SK-N-SH treated with all-trans-retinoic acid at 6 μM for 48 hours (cell line): ENCODE measurements at regions not wholly inside any gene's neighbourhood (a gene's known extent, or its start where the extent isn't known, plus 50 kb on each side); places are given as distances from the start of the nearest gene placed in this dataset.

Experiments used
- ARNTL ChIP-seq: fragments of 450-650 bp; formaldehyde crosslinking; IDR thresholded peaks from 2 replicates; pipeline ENCODE4 v1.5.0; 2020; ENCODE audit warnings: low read depth, mild to moderate bottlenecking, moderate library complexity, borderline replicate concordance
- CREB5 ChIP-seq: fragments of 250-450 bp; sonication (Bioruptor Pico); IDR thresholded peaks from 2 replicates; pipeline ENCODE4 v1.5.1; 2020; ENCODE audit warnings: low read depth, mild to moderate bottlenecking, moderate library complexity
- CSDC2 ChIP-seq: fragments of 250-450 bp; sonication (Bioruptor Pico); IDR thresholded peaks from 2 replicates; pipeline ENCODE4 v1.5.0; 2020; ENCODE audit warnings: mild to moderate bottlenecking, moderate library complexity
- ESRRG ChIP-seq: fragments of 250-450 bp; sonication (Bioruptor Pico); IDR thresholded peaks from 2 replicates; pipeline ENCODE4 v1.6.1; 2021; ENCODE audit warnings: mild to moderate bottlenecking
- PATZ1 ChIP-seq: fragments of 250-450 bp; sonication (Bioruptor Pico); IDR thresholded peaks from 2 replicates; pipeline ENCODE4 v1.8.0; 2020; ENCODE audit warnings: mild to moderate bottlenecking, moderate library complexity, borderline replicate concordance
- POU6F1 ChIP-seq: fragments of 250-450 bp; sonication (Bioruptor Pico); IDR thresholded peaks from 2 replicates; pipeline ENCODE4 v1.8.0; 2021; ENCODE audit warnings: low read depth, mild to moderate bottlenecking, moderate library complexity, borderline replicate concordance
- RARB ChIP-seq: fragments of 250-450 bp; sonication (Bioruptor Pico); IDR thresholded peaks from 2 replicates; pipeline ENCODE4 v1.8.0; 2021; ENCODE audit warnings: mild to moderate bottlenecking, moderate library complexity
- SNAI2 ChIP-seq: fragments of 250-450 bp; sonication (Bioruptor Pico); IDR thresholded peaks from 2 replicates; pipeline ENCODE4 v1.5.0; 2020; ENCODE audit warnings: mild to moderate bottlenecking, moderate library complexity
- TCF4 ChIP-seq: fragments of 250-450 bp; sonication (Bioruptor Pico); IDR thresholded peaks from 2 replicates; pipeline ENCODE4 v1.8.0; 2021; ENCODE audit warnings: mild to moderate bottlenecking, moderate library complexity, borderline replicate concordance
- ZNF70 ChIP-seq: fragments of 450-650 bp; formaldehyde crosslinking; IDR thresholded peaks from 2 replicates; pipeline ENCODE4 v1.5.0; 2020; ENCODE audit warnings: mild to moderate bottlenecking, moderate library complexity
- ZNF8 ChIP-seq: fragments of 450-650 bp; formaldehyde crosslinking; IDR thresholded peaks from 2 replicates; pipeline ENCODE4 v1.5.0; 2020; ENCODE audit warnings: mild to moderate bottlenecking, moderate library complexity

- no peak for TF ChIP-seq ESRRG (CRISPR knock-in tag)
- TF ChIP-seq ZNF8 (CRISPR knock-in tag), result no peak
- TF ChIP-seq CREB5 (CRISPR knock-in tag), result no peak
- no peak for TF ChIP-seq RARB (CRISPR knock-in tag)
- no peak for TF ChIP-seq CSDC2
- no peak for TF ChIP-seq ARNTL (CRISPR knock-in tag)
- TF ChIP-seq TCF4 (CRISPR knock-in tag), result no peak
- no peak for TF ChIP-seq SNAI2 (CRISPR knock-in tag)
- no peak for TF ChIP-seq ZNF70
- TF ChIP-seq PATZ1 (CRISPR knock-in tag), result no peak
- no peak for TF ChIP-seq POU6F1 (CRISPR knock-in tag)
Measured at GRCh38 chr7:136133551-136133950, 156.4 kb upstream of the MTPN start.
